Caco-2 (cell line): ENCODE measurements at regions not wholly inside any gene's neighbourhood (a gene's known extent, or its start where the extent isn't known, plus 50 kb on each side); places are given as distances from the start of the nearest gene placed in this dataset.

ENCODE experiments used
- BruUV-seq: library from RNA; stranded (reverse); fragments of 400-500 nt; replicated peaks from 2 replicates; lab custom pipeline; 2021; lab: Mats Ljungman, UMichigan
- CTCF ChIA-PET: fragments of 300-600 bp; sonication (Branson Sonifier 250); formaldehyde crosslinking; loops from one replicate; lab custom pipeline; 2022; ENCODE audit warnings: antibody characterized with exemption; lab: Charles Lee
- POLR2A ChIA-PET: fragments of 300-600 bp; sonication (Branson Sonifier 250); formaldehyde crosslinking; loops from one replicate; lab custom pipeline; 2022; ENCODE audit warnings: antibody characterized with exemption; lab: Charles Lee
- DNase-seq, 2 experiments: peaks; one replicate each; pipeline versions ENCODE4 v3.0.0 to v3.0.0-alpha.2; 2020 to 2022
- H3K27me3 ChIP-seq: replicated peaks from 2 replicates; pipeline ENCODE4 v1.6.0; 2011; ENCODE audit warnings: low read length; ENCODE audit not compliant: control insufficient read depth, insufficient read depth
- H3K36me3 ChIP-seq: 2 replicates; pipeline ENCODE4 v1.5.1; 2011; ENCODE audit warnings: low read length; ENCODE audit not compliant: control insufficient read depth, insufficient read depth
- H3K4me1 ChIP-seq: fragments of 250-450 bp; sonication (Bioruptor Pico); 2 replicates; pipeline ENCODE4 v1.5.1; 2020; ENCODE audit warnings: mild to moderate bottlenecking
- H3K4me3 ChIP-seq: 2 replicates; pipeline ENCODE4 v1.5.1; 2011; ENCODE audit warnings: low read depth, mild to moderate bottlenecking, control low read depth, low read length
- H3K9me3 ChIP-seq: fragments of 250-450 bp; sonication (Bioruptor Pico); 2 replicates; pipeline ENCODE4 v1.5.1; 2020; ENCODE audit warnings: mild to moderate bottlenecking, moderate library complexity
- H3K27ac Mint-ChIP-seq: one replicate; pipeline ENCODE4 v1.8.0; 2022; ENCODE audit warnings: mixed read lengths; ENCODE audit not compliant: unreplicated experiment
- H3K27me3 Mint-ChIP-seq: one replicate; pipeline ENCODE4 v1.8.0; 2022; ENCODE audit warnings: mixed read lengths; ENCODE audit not compliant: insufficient read depth, unreplicated experiment
- H3K36me3 Mint-ChIP-seq: one replicate; pipeline ENCODE4 v1.8.0; 2022; ENCODE audit warnings: mild to moderate bottlenecking, mixed read lengths; ENCODE audit not compliant: insufficient read depth, unreplicated experiment
- H3K4me1 Mint-ChIP-seq: one replicate; pipeline ENCODE4 v1.8.0; 2022; ENCODE audit warnings: low read depth, mixed read lengths; ENCODE audit not compliant: unreplicated experiment
- H3K4me3 Mint-ChIP-seq: one replicate; pipeline ENCODE4 v1.8.0; 2022; ENCODE audit warnings: mild to moderate bottlenecking, moderate library complexity, mixed read lengths; ENCODE audit not compliant: unreplicated experiment
- H3K9me3 Mint-ChIP-seq: one replicate; pipeline ENCODE4 v1.8.0; 2022; ENCODE audit warnings: mixed read lengths; ENCODE audit not compliant: unreplicated experiment
- CTCF ChIP-seq, 2 experiments: fragments of 200-600 bp in 1 of 2; IDR thresholded peaks; 1 replicate in 1 of 2; 2 replicates in 1 of 2; pipeline versions ENCODE4 v1.5.1 to v1.8.0; 2011 to 2022; ENCODE audit warnings: antibody characterized with exemption in 1 of 2, control low read depth in 1 of 2, inconsistent platforms in 1 of 2, low read depth in 1 of 2, low read length in 1 of 2, mild to moderate bottlenecking in 1 of 2, moderate library complexity in 1 of 2; ENCODE audit not compliant: insufficient read depth in 1 of 2, severe bottlenecking in 1 of 2, unreplicated experiment in 1 of 2
- intact Hi-C: fragments of 100-400 bp; cut with micrococcal nuclease; formaldehyde crosslinking; loops from one replicate; pipeline ENCODE4 v1.10.0; 2022; ENCODE audit not compliant: unreplicated experiment

- BruUV-seq: no TSS peak
- no peaks in the 10 kb centered on the region for H3K27me3 ChIP-seq
- POLR2A ChIA-PET: no interaction called here
- Mint-ChIP-seq H3K27ac (no peak overlapping the region), H3K27me3 (peaks cover 3% of the 10 kb centered on the region), H3K4me1 (no peaks in the 10 kb centered on the region), H3K36me3 (no peaks in the 10 kb centered on the region), H3K9me3 (no peaks in the 10 kb centered on the region), H3K4me3 (no peak overlapping the region)
- CTCF ChIA-PET: no interaction called here
- intact Hi-C loops: no loop called here
- no peak for DNase-seq
- no peak overlapping the region for H3K4me3 ChIP-seq
- no peaks in the 10 kb centered on the region for H3K4me1 ChIP-seq
- H3K9me3 ChIP-seq: no peaks in the 10 kb centered on the region
- TF ChIP-seq CTCF (IDR thresholded peaks at IDR 0.05; ENCODE audit: insufficient read depth in 1 of 2, low read depth in 1 of 2, low read length in 1 of 2, severe bottlenecking in 1 of 2, unreplicated experiment in 1 of 2): no peak
- no peaks in the 10 kb centered on the region for H3K36me3 ChIP-seq
These were observed 318.0 kb downstream of the PSAT1 start for GRCh38 chr9:78614892-78615291.

GRCh38 chr9:78615372-78615771, 318.4 kb downstream of the PSAT1 start:
- H3K4me3 Mint-ChIP-seq: no peak overlapping the region
- H3K27ac Mint-ChIP-seq: no peak overlapping the region
- no peaks in the 10 kb centered on the region for H3K9me3 Mint-ChIP-seq
- no peak for DNase-seq
- H3K27me3 ChIP-seq: no peaks in the 10 kb centered on the region
- H3K4me1 ChIP-seq: no peaks in the 10 kb centered on the region
- intact Hi-C loops: no loop called here
- H3K4me1 Mint-ChIP-seq: no peaks in the 10 kb centered on the region
- TF ChIP-seq CTCF (IDR thresholded peaks at IDR 0.05; ENCODE audit: insufficient read depth in 1 of 2, low read depth in 1 of 2, low read length in 1 of 2, severe bottlenecking in 1 of 2, unreplicated experiment in 1 of 2): no peak
- POLR2A ChIA-PET: no interaction called here
- CTCF ChIA-PET: interaction anchor here (0.6 kb wide), 1 partner anchor 14 kb away, joined by 6 read pairs; no protein-coding TSS in a partner anchor
- H3K27me3 Mint-ChIP-seq: peaks cover 5% of the 10 kb centered on the region
- H3K9me3 ChIP-seq: no peaks in the 10 kb centered on the region
- H3K36me3 Mint-ChIP-seq: no peaks in the 10 kb centered on the region
- no peak overlapping the region for H3K4me3 ChIP-seq
- H3K36me3 ChIP-seq: no peaks in the 10 kb centered on the region
- BruUV-seq: no TSS peak

DNA sequence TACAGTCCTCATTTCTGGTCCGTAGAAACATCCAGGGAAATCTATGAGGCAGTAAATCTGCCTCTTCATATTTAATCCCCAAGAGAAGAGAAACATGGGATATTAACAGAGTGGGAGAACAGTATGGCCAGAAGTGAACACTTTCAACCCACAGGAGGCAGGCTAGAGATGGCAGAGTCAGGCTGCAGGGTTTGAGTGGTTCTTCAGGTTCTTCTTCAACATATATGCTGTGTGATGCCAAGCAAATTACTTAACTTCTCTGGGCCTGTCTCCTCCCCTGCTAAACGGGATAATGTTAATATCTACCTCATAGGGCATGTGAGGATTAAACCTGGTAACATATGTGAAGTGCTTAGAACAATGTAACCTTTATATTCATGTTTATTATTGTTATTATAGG, 321.8 kb downstream of the PSAT1 start:
- Histone ChIP-seq H3K4me3 (no peak overlapping the region), H3K4me1 (no peaks in the 10 kb centered on the region), H3K36me3 (no peaks in the 10 kb centered on the region), H3K27me3 (no peaks in the 10 kb centered on the region), H3K9me3 (no peaks in the 10 kb centered on the region)
- Mint-ChIP-seq H3K36me3 (no peaks in the 10 kb centered on the region), H3K27ac (no peak overlapping the region), H3K4me1 (no peaks in the 10 kb centered on the region), H3K4me3 (no peak overlapping the region), H3K27me3 (peaks cover 5% of the 10 kb centered on the region), H3K9me3 (no peaks in the 10 kb centered on the region)
- POLR2A ChIA-PET: no interaction called here
- no peak for TF ChIP-seq CTCF (IDR thresholded peaks at IDR 0.05; ENCODE audit: insufficient read depth in 1 of 2, low read depth in 1 of 2, low read length in 1 of 2, severe bottlenecking in 1 of 2, unreplicated experiment in 1 of 2)
- BruUV-seq: no TSS peak
- intact Hi-C loops: no loop called here
- DNase-seq: no peak
- CTCF ChIA-PET: no interaction called here
